GM12892 (cell line): ENCODE measurements at regions not wholly inside any gene's neighbourhood (a gene's known extent, or its start where the extent isn't known, plus 50 kb on each side); places are given as distances from the start of the nearest gene placed in this dataset.

Experiments
- POLR2A ChIP-seq: IDR thresholded peaks from 2 replicates; pipeline ENCODE4 v1.6.1; 2011; ENCODE audit warnings: low read depth, low read length, control low read depth
- TAF1 ChIP-seq: IDR thresholded peaks from 2 replicates; pipeline ENCODE4 v1.6.1; 2011; ENCODE audit warnings: low read depth, mild to moderate bottlenecking, control low read depth, low read length, borderline replicate concordance

GRCh38 chr11:134904103-134904790, 492.2 kb upstream of the B3GAT1 start:
- no peak for TF ChIP-seq TAF1
- TF ChIP-seq POLR2A: no peak
